Thyroid gland (tissue), 4 donors: ENCODE measurements at regions not wholly inside any gene's neighbourhood (a gene's known extent, or its start where the extent isn't known, plus 50 kb on each side); places are given as distances from the start of the nearest gene placed in this dataset.

Source experiments
- DNase-seq, 2 donors: peaks; one replicate each; pipeline ENCODE4 v3.0.0-alpha.2; 2019
- H3K27ac ChIP-seq, 3 donors: fragments of 200-600 bp; sonication (generic); 1 replicate in 2 of 3; 2 replicates in 1 of 3; pipeline ENCODE4 v1.5.1; 2016 to 2019; ENCODE audit warnings: mild to moderate bottlenecking in 1 of 3, moderate library complexity in 1 of 3
- H3K27me3 ChIP-seq: fragments of 200-600 bp; sonication (generic); one replicate; pipeline ENCODE4 v1.5.1; 2019
- H3K36me3 ChIP-seq, 2 donors: fragments of 200-600 bp; sonication (generic); one replicate each; pipeline ENCODE4 v1.5.1; 2016 to 2019
- H3K4me1 ChIP-seq, 2 donors: fragments of 200-600 bp; sonication (generic); one replicate each; pipeline ENCODE4 v1.5.1; 2017 to 2019
- H3K4me3 ChIP-seq, 3 donors: fragments of 200-600 bp; sonication (generic); replicated peaks in 1 of 3; 1 replicate in 2 of 3; 2 replicates in 1 of 3; pipeline ENCODE4 v1.5.1; 2016; ENCODE audit warnings: mild to moderate bottlenecking in 1 of 3
- H3K9me3 ChIP-seq: fragments of 200-600 bp; sonication (generic); one replicate; pipeline ENCODE4 v1.5.1; 2017
- POLR2A ChIP-seq, 2 donors: fragments of 450-650 bp; IDR thresholded peaks; one replicate each; pipeline ENCODE4 v1.6.1; 2017; ENCODE audit warnings: antibody characterized with exemption in 2 of 2, mild to moderate bottlenecking in 2 of 2, moderate library complexity in 1 of 2
- WGBS, 2 donors: methylation state at CpG; one replicate each; pipeline ENCODE4 v1.1.5; 2017; 5-methylcytosine and 5-hydroxymethylcytosine counted together
- intact Hi-C: fragments of 100-400 bp; cut with DNase I; formaldehyde crosslinking; loops from one replicate; pipeline ENCODE4 v1.15.1; 2023
- TF ChIP-seq, protein P1 (sequence below), 6 experiments: fragments of 200-600 bp in 3 of 6; fragments of 450-650 bp in 3 of 6; sonication (generic) in 3 of 6; IDR thresholded peaks; one replicate each; pipeline ENCODE4 v1.5.1; 2016 to 2019; ENCODE audit warnings: antibody characterized with exemption in 6 of 6, mild to moderate bottlenecking in 2 of 6, inconsistent platforms in 1 of 6, moderate library complexity in 1 of 6

DNA sequence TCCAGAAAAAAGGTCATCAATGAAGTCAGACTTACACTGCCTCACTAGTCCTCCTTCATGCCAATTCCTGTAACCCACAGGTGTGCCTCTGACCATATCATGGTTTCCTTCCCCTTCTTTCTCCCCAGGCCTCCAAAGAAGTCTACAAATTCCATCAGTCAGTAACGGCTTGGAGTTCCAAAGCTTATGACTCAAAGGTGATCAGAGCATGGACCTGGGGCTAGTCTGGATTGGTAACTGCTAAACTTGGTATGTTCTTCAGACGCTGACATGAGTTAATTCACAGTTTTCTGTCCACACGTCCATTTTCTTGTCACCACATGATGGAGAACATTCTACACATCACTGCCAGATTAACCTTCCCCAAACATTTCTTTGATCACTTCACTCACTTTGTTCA is 560.4 kb downstream of the ETNK1 start:
- intact Hi-C loops, result no loop called here
- no peaks in the 10 kb centered on the region for H3K9me3 ChIP-seq
- no peak overlapping the region for H3K27ac ChIP-seq
- no peaks in the 10 kb centered on the region for H3K27me3 ChIP-seq
- no peak for TF ChIP-seq POLR2A (IDR thresholded peaks at IDR 0.05)
- TF ChIP-seq, protein P1, sequence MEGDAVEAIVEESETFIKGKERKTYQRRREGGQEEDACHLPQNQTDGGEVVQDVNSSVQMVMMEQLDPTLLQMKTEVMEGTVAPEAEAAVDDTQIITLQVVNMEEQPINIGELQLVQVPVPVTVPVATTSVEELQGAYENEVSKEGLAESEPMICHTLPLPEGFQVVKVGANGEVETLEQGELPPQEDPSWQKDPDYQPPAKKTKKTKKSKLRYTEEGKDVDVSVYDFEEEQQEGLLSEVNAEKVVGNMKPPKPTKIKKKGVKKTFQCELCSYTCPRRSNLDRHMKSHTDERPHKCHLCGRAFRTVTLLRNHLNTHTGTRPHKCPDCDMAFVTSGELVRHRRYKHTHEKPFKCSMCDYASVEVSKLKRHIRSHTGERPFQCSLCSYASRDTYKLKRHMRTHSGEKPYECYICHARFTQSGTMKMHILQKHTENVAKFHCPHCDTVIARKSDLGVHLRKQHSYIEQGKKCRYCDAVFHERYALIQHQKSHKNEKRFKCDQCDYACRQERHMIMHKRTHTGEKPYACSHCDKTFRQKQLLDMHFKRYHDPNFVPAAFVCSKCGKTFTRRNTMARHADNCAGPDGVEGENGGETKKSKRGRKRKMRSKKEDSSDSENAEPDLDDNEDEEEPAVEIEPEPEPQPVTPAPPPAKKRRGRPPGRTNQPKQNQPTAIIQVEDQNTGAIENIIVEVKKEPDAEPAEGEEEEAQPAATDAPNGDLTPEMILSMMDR (IDR thresholded peaks at IDR 0.05), result no peak
- no peaks in the 10 kb centered on the region for H3K36me3 ChIP-seq
- WGBS, 2 donors, result 77 to 87% methylated on average over 3 of the region's 3 CpGs
- H3K4me3 ChIP-seq, result no peak overlapping the region
- DNase-seq, result no peak
- no peaks in the 10 kb centered on the region for H3K4me1 ChIP-seq

DNA sequence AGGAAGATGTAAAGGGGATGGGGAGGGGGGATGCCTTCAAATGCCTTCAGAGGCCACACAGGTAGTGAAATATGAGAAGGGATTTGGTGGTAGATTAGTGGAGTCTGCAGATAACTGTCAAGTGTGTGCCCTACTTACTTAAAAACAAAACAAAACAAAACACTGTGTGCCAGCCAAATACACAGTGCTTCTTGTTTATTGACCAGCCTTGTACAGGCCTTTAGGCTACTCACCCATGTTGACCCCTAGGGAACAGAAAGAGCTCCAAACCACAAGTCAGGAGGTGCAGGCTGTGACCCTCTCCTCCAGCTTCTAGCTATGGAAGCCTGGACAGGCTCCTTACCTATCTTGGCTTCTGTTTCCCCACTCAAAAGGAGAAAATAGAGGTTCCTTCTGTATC is 562.0 kb downstream of the ETNK1 start:
- no peaks in the 10 kb centered on the region for H3K36me3 ChIP-seq
- no peak for TF ChIP-seq POLR2A (IDR thresholded peaks at IDR 0.05)
- TF ChIP-seq, protein P1 (IDR thresholded peaks at IDR 0.05), result no peak
- no peaks in the 10 kb centered on the region for H3K27me3 ChIP-seq
- DNase-seq, result no peak
- intact Hi-C loops, result no loop called here
- no peaks in the 10 kb centered on the region for H3K4me1 ChIP-seq
- H3K27ac ChIP-seq, result no peak overlapping the region
- H3K4me3 ChIP-seq, result no peak overlapping the region
- no peaks in the 10 kb centered on the region for H3K9me3 ChIP-seq

GRCh38 chr12:23193552-23193951 is 568.6 kb downstream of the ETNK1 start:
- H3K36me3 ChIP-seq, result no peaks in the 10 kb centered on the region
- no peak overlapping the region for H3K4me3 ChIP-seq
- WGBS, 2 donors, result 86 to 95% methylated on average over 2 of the region's 2 CpGs
- TF ChIP-seq, protein P1 (IDR thresholded peaks at IDR 0.05), result no peak
- TF ChIP-seq POLR2A (IDR thresholded peaks at IDR 0.05), result no peak
- no peak for DNase-seq
- H3K27me3 ChIP-seq, result no peaks in the 10 kb centered on the region
- intact Hi-C loops, result no loop called here
- H3K4me1 ChIP-seq, result no peaks in the 10 kb centered on the region
- no peak overlapping the region for H3K27ac ChIP-seq
- no peaks in the 10 kb centered on the region for H3K9me3 ChIP-seq

- TF ChIP-seq, protein P1 (IDR thresholded peaks at IDR 0.05), result no peak
- TF ChIP-seq POLR2A (IDR thresholded peaks at IDR 0.05), result no peak
- Histone ChIP-seq H3K4me1 (no peaks in the 10 kb centered on the region), H3K36me3 (no peaks in the 10 kb centered on the region), H3K27ac (no peak overlapping the region), H3K4me3 (no peak overlapping the region), H3K9me3 (no peaks in the 10 kb centered on the region), H3K27me3 (no peaks in the 10 kb centered on the region)
- intact Hi-C loops, result no loop called here
- WGBS, 2 donors, result 83 to 84% methylated on average over 4 of the region's 4 CpGs
- DNase-seq, result no peak
Observed at GRCh38 chr12:23197266-23197665, 572.3 kb downstream of the ETNK1 start.

- no peak for DNase-seq
- H3K27ac ChIP-seq, result no peak overlapping the region
- no peaks in the 10 kb centered on the region for H3K36me3 ChIP-seq
- H3K4me3 ChIP-seq, result no peak overlapping the region
- H3K4me1 ChIP-seq, result no peaks in the 10 kb centered on the region
- TF ChIP-seq POLR2A (IDR thresholded peaks at IDR 0.05), result no peak
- H3K27me3 ChIP-seq, result no peaks in the 10 kb centered on the region
- intact Hi-C loops, result no loop called here
- no peaks in the 10 kb centered on the region for H3K9me3 ChIP-seq
- WGBS, 2 donors, result 73 to 80% methylated on average over 4 of the region's 4 CpGs
Observed at GRCh38 chr12:23202728-23203127, 577.8 kb downstream of the ETNK1 start.
